DLD1 (cell line): ENCODE measurements at regions not wholly inside any gene's neighbourhood (a gene's known extent, or its start where the extent isn't known, plus 50 kb on each side); places are given as distances from the start of the nearest gene placed in this dataset.

Experiments used
- in situ Hi-C: cut with HindIII; loops from 2 replicates; pipeline ENCODE4 v1.10.0; 2017; ENCODE audit warnings: low sequenced_read_pairs

DNA sequence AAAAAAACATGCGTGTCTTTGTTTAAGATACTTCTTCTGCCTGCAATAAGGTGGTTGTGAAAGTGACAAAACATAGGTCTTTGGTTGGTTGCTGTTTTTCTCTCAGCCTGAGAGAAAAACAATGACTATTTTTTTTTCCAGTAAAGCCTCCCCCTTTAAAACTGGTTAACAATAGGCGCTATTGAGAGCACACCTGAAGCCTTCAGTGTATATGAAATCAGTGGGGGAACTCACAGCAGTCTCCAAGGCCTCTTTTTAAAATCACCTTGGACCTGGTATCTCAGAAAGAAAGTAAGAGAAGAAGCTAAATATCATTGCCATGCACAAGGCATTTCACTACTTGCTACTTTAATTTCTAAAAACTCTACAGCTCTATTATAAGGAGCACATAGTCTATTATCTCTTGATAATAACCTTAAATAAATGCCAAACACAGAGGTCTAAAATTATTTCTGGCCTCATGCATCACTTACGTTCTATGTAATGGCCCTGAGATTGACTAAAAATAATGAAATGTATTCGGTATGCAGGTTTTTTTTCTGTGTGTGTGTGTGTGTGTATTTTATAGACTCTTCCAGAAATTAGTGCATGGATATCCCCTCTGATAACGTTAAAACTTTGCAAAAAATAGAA lies 544.4 kb downstream of the TDRD15 start:
- in situ Hi-C loops, result no loop called here

DNA sequence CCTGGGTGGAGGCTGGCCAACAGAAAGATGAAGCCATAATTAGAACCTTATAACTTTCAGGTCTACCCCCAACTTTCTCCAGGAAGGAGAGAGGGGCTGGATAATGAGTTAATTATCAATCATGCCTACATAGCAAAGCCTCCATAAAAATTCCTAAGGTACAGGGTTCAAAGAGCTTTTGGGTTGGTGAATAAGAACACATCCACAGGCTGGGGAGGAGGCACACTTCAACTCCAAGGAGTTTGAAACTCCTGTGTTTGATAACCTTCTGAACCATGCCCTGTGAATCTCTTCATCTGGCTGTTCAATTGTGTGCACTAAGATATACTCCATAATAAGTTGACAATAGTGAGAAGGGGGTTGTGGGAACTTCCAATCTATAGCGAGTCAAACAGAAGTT lies 552.3 kb downstream of the TDRD15 start:
- in situ Hi-C loops, result no loop called here

DNA sequence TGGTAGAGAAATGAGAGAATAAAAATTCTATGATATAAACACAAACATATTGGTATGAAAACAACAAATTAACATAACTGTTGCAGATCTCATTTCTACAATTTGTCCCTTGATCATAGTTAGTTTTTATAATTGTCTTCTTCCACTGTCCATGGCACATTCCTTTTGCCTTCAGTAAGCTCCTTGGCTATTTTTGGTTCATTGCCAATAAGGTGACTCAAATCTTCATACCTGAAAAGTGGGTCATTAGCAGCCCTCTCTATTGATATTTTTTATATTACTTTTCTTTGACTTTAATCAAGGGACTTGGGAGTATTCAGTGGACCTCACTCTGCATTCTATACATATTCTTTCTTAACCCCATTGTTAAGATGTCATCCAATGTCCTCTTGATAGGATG lies 552.9 kb downstream of the TDRD15 start:
- in situ Hi-C loops, result no loop called here

DNA sequence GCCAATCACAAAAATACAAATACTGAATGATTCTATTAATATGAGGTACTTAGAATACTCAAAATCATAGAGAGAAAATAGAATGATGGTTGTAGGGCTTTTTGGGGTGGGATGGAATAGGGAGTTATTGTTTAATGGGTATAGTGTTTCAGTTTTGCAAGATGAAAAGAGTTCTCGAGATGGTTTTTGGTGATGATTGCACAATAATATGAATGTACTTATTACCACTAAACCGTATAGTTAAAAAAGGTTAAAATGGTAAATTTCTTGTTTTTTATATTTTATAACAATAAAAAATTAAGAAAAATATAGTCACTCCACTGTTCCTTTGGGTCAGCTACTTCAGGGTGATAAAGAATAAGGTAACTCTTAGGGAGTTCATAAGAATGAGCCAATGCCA lies 560.1 kb downstream of the TDRD15 start:
- in situ Hi-C loops, result no loop called here

DNA sequence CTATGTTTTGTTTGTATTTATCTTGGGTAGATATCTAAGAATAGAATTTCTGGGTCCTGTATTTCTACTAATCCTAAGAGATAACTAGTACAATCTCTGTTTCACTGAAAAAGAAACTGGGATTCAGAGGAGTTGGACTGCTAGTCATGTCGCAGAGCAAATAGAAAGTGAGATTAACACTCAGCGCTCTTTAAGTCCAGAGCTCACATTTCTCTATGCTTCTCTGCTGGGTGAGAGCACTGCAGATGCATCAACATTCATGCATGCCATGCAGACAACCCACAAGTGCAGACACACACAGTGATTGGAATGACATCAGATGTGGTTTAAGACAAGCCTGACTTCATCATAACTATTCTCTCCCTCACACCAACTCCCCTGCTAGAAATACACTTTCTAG lies 563.8 kb downstream of the TDRD15 start:
- in situ Hi-C loops, result no loop called here

DNA sequence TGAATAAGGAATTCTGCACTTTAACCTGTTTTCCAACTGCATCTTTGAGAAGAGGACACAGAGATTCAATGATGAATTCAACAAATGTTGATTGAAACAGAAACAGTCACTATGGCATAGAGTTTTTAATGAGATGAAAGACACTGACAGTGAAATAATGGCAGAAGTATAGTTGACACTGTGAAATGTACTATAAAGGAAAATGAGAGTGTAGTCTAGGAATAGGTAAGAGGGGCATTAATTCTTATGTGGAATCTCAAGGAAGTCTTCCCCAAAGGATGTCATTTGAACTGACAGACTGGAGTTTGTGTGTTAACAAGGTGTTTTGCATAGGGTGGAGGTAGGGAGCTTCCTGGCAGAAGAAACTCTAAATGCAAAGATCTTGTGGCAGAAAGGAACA lies 566.2 kb downstream of the TDRD15 start:
- in situ Hi-C loops, result no loop called here

DNA sequence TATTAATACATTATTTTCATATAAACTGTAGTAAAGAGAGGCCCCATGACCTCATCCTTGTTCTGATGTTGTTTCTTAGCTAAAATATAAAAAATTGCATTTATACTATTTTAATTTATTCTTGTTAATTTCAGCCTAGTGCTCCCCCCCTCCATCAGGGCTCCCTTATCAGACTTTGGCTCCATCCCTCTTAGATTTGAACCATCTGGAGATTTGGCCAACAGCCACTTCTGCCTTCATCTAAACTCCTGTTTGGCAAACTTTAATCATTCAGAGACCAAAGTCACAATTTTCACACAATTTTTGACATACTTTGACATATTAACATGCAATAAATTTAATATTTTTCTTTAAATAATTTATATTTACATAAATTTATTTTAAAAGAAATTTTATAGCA lies 569.3 kb downstream of the TDRD15 start:
- in situ Hi-C loops, result no loop called here

DNA sequence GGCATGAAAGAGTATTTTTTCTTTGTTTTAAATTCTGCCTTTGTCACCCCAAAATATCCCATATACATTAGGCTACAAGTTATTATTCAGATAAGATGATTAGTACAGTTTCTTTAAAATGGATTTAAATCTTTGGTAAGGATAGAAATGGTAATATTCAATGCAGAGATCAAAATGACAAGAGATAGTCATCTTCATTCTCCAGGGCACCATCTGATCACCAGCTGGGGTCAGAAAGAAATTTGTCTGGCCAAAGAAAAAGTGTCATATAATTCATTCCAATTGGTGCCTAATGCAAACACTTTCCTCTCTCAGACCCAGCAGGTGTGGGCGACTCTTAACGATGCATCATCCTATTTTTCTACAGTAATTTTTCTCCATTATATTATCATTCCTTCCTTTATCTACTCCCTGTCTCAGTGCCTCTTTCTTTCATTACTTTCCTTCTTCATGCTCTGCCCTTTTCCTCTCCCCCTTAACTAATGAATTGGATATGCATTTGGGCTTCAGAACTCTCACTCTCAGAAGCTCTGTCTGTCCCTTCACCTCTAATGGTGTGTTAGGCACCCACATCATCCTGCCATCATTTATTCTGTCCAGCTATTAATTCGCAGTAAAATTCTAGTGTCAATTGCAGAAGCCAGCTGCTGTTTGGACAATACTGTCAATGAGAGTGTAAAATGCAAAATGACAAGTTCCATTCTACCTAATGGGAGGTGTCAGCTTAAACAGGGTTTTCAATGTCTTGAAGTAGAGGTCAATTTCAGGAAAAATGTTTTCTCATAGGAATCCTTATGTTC lies 570.5 kb downstream of the TDRD15 start:
- in situ Hi-C loops, result no loop called here

DNA sequence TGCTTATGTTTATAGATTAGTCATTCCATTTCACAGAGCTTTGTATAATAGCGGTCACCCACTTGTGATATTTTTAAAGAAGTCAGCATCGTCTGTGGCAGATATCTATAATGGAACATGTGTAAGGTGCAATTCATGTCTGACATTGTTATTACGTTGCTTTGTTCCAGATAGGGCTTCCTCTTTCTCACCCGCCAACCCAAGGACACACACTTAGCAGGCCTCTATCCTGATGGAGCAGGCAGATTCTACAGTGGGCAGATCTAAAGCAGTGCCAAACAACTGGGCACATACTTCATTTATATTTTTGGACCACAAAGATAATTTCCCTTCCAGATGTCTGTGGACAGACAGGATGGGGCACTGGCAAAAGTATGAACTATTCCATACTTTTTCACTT lies 573.1 kb downstream of the TDRD15 start:
- in situ Hi-C loops, result no loop called here

DNA sequence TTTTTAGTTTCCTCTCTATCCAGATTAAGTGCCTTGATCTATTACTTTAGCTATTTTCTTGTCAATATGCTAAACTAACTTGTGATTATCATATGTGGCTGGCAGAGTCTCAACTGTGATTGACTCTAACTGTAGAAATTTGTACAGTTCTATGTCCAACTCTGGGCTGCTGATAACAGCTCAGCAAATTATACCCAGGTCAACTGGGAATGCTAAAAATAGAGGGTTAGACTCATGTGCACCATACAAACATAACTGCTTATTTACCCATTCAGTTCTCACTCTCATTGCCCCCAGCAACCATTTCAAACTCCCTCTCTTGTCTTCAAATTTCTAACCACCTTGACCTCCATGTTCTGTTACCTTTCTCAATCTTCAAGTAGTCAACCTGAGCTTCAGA lies 576.9 kb downstream of the TDRD15 start:
- in situ Hi-C loops, result no loop called here

DNA sequence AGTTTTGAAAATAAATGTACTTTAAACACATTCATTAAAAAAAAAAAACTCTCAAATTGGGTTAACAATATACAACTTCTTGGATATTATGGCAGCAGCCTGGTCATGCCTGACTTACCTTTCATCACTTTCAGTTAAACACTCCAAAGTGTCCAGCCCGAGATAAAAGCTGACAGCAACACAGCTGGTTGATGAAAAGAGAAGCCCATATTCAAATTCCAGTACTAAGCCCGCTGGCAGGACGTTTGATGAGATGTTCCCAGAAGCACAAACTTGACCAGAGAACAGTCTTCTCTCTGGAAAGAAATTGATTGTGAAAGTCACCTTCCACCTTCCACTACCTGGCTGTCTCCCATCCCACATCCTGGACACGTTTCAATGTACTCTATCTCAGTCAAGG lies 586.3 kb downstream of the TDRD15 start:
- in situ Hi-C loops, result no loop called here

DNA sequence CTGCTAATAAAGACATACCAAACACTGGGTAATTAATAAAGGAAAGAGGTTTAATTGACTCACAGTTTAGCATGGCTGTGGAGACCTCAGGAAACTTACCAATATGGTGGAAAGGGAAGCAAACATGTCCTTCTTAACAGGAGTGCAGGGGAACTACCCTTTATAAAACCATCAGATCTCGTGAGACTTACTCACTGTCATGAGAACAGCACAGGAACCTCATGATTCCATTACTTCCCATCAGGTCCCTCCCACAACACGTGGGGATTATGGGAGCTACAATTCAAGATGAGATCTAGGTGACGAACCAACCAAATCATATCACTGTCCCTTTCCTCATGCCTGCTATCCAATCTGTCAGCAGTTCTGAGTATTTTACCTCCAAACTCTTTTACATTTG lies 586.7 kb downstream of the TDRD15 start:
- in situ Hi-C loops, result no loop called here

DNA sequence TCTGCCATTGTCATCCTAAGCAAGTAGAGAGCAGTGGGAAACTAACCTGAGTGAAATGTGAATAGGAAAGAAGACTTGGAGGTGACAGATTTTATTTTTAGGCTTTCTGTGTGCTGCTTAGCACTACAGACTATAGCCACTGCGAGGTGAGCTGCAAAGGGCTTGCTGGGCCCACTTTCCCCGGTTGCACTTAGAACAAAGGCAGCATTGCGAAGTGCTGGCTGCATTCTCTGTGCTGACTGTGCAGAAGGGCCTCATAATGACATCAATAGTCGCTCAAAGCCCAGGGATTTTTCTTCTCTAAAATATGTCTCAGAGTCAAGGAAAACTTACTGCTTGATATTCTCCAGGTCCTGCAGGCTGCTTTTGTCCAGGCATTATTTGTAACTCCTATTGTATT lies 592.1 kb downstream of the TDRD15 start:
- in situ Hi-C loops, result no loop called here

DNA sequence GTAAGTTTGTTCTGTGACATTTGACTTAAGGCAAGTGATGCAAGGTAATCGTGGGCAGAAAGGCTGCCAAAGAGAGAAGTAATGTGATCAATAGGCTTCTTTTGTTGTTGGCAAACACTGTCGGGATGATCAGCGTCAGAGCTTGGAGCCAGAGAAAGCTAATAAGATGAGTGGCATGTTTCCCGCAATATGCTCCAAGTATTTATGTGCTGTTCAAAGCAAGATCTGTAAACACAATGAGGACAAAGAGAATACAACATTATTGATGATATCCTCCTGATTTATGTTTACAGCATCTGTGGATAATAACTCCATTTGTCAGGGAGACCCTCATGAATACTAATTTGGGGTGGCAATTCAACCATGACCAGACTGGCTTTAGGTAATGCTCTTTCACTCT lies 603.3 kb downstream of the TDRD15 start:
- in situ Hi-C loops, result no loop called here

DNA sequence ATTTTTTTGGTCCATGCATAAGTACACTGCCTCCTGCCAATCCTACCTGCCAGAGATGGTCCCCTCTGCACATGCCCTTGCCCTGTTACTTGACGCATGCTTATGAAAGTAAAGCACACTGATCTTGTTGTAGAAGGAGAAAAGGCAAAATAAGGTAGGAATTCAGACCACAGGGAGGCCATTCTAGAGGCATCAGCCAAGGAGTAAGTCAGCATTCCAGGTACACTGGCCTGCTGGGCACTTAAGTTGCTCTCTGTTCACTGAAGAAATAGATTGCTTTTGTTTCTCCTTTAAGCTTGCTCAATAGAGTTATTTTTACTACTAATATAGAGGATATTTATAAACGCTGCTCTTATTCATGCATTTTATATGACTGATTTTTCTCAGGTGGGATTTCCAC lies 604.4 kb downstream of the TDRD15 start:
- in situ Hi-C loops, result no loop called here

DNA sequence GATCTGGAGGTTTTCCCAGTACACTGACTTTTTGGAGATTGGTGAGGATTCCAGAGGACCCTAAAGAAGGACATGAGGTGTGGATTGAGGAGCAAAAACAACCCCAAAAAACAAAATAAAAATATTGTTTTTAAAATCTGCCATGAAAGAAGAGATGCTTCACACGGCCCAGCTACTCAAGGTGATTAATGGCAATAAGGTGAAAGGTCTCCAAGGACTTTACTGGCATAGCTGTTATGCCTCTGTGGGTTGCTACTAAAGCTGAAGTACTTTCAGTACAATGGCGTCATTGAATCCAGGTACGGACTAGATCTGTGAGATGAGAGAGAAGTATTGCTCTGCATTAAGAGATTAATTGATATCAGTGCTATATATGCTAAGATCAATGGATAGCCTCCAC lies 606.4 kb downstream of the TDRD15 start:
- in situ Hi-C loops, result no loop called here

DNA sequence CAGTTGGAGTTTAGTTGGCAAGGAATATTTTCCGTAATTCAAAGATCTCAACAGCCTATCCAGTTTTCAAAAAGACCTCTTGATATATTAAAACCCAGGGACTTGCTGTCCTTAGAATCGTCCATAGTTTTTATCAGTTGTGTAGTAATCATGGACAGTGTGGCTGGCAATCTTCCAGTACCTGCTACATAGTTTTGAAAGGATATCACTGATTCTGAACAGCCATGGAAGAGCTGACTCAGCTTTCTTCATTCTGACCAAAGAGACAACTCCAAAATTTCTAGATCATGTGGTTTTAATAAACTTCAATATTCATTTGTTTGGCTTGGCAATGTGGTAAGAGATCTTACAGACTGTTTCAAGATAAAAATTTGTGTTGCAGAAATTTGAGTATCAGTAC lies 616.7 kb downstream of the TDRD15 start:
- in situ Hi-C loops, result no loop called here

DNA sequence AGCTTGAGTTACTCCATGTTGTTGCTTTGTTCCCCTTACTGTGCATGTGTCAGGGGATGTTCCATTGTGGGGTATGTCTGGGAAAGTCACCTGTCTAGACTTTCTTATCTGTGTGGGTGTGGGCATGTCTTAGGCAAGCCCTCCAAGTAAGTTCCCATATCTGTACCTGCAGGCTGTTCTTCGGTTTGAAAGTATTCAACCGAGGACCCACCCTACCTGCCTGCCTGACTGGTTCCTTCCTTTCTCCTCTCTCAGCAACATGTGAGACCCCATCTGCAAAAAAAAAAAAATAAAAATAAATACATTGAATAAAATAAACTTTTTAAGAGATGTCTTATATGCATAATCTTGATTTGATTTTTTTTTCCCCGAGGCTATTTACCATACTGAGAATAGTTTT lies 622.7 kb downstream of the TDRD15 start:
- in situ Hi-C loops, result no loop called here

DNA sequence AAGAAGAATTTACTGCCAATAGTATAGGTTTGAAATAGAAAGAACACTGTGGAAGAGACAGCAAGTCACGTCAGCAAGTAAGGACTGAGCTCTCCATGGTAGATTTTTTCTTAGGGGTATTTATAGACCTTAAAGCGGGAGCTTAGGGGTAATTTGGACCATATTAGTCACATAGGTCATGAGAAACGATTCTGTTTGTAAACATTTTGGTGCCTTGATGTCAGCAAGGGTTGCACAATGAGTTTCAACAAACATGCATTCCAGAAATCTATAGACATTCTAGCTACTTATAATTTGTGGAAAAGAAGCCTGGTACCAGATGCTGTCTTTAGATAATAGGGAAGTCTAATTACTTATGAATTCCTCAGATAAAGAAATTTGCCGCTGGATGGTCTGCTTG lies 624.7 kb downstream of the TDRD15 start:
- in situ Hi-C loops, result no loop called here

DNA sequence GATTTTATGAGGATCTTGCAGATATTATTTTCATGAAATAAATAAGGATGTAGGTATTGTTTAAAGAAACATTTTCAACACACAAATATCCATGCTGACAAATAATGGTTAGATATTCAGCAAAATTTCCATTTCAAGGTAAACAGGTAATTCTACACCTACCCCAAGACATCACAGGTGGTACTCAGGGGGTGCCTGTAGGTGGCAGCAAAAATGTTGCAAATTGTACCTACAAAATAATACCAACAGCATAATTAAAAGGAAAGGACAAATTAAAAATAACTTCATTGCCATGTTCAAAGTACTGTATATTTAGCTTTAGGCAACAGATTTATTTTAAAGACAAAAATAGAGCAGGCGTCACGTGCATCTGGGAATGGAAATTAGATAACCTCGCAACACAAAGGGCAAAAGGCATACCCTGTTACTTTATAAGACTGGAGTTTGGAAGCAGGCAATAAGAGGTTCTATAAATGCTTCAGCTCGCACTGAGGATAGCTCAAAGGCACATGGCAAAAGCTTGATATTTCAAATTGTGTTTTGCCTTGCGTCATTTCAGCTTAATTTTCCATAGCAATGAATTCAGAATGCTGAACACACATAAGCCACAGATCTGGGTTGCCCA lies 630.5 kb downstream of the TDRD15 start:
- in situ Hi-C loops, result no loop called here

DNA sequence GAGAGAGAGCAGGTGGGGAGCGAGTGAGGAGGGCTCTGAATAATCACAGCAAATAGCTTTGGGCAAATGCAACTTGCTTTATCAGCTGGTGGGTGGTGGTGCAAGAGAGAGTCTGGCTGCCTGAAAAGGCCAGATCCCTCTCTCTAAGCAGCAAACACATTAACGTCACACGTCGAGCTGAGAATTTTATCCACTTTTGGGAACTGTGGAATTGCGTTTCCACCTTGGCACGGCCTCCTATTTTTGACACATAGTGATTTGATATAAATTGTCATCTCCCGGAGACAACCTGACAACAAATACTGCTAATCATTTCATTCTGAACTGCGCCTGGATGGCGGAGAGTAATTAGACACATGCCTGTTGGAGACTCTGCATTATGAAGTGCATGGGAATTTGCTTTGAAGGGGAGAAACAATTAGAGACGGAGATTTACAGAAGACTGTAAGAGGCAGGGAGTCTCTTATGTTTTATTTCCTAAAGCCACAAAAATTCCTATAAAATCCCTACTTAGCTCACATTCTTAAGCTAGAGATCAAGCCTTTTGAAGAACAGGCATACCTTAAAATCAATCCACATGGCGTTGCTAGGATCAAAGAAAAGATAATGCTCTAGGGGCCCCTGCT lies 634.1 kb downstream of the TDRD15 start:
- in situ Hi-C loops, result no loop called here

DNA sequence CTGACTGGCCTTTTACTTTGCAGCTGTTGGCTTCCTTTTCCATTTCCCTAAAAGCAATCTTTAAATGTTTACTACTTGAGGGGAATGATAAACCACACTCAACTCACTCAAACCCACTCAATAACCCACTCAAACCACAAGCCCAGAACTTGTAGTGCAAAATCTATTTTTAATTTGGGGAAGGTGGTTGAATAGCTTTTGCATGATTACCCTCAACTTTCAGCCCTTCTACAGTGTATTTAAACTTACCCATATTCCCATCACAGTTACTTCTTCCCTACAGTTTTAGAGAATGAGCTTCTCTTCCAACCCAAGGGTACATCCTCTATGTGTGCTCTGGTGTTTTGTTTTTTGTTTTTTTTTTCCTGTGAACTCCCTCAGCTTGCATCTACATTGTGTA lies 636.1 kb downstream of the TDRD15 start:
- in situ Hi-C loops, result no loop called here
